ENCODE measurements at regions not wholly inside any gene's neighbourhood (a gene's known extent, or its start where the extent isn't known, plus 50 kb on each side); places are given as distances from the start of the nearest gene placed in this dataset.

GRCh38 chr3:155022896-155023295 is 57.2 kb upstream of the MME start:
- Mint-ChIP-seq H3K27ac (ENCODE audit: unreplicated experiment) (no peak overlapping the region), H3K4me1 (ENCODE audit: low read depth, unreplicated experiment) (peaks cover 7% of the 10 kb centered on the region), H3K27me3 (ENCODE audit: insufficient read depth, unreplicated experiment) (no peaks in the 10 kb centered on the region), H3K36me3 (ENCODE audit: insufficient read depth, unreplicated experiment) (no peaks in the 10 kb centered on the region), H3K9me3 (ENCODE audit: unreplicated experiment) (no peaks in the 10 kb centered on the region), H3K4me3 (ENCODE audit: unreplicated experiment) (no peak overlapping the region)
- no peaks in the 10 kb centered on the region for H3K27me3 ChIP-seq (replicated peaks; ENCODE audit: control insufficient read depth, insufficient read depth, low read length)
- POLR2A ChIA-PET, result no interaction called here
- H3K4me3 ChIP-seq (ENCODE audit: low read depth, low read length), result no peak overlapping the region
- BruUV-seq (replicated peaks), result no TSS peak
- intact Hi-C loops (cut with micrococcal nuclease; ENCODE audit: unreplicated experiment), result no loop called here
- no peaks in the 10 kb centered on the region for H3K36me3 ChIP-seq (ENCODE audit: control insufficient read depth, insufficient read depth, low read length)
- H3K9me3 ChIP-seq, result no peaks in the 10 kb centered on the region
- H3K4me1 ChIP-seq, result no peaks in the 10 kb centered on the region; the same call in 1 of the 2 replicates
- CTCF ChIA-PET, result no interaction called here
- DNase-seq, result no peak
- no peak for TF ChIP-seq CTCF (IDR thresholded peaks at IDR 0.05; ENCODE audit: insufficient read depth in 1 of 2, low read depth in 1 of 2, low read length in 1 of 2, severe bottlenecking in 1 of 2, unreplicated experiment in 1 of 2)

GRCh38 chr3:155019575-155019974 is 60.5 kb upstream of the MME start:
- Histone ChIP-seq H3K27me3 (replicated peaks; ENCODE audit: control insufficient read depth, insufficient read depth, low read length) (no peaks in the 10 kb centered on the region), H3K4me3 (ENCODE audit: low read depth, low read length) (no peak overlapping the region), H3K9me3 (no peaks in the 10 kb centered on the region; the same call in 1 of the 2 replicates), H3K36me3 (ENCODE audit: control insufficient read depth, insufficient read depth, low read length) (no peaks in the 10 kb centered on the region), H3K4me1 (no peaks in the 10 kb centered on the region; the same call in 1 of the 2 replicates)
- no peaks in the 10 kb centered on the region for H3K9me3 Mint-ChIP-seq (ENCODE audit: unreplicated experiment)
- H3K27ac Mint-ChIP-seq (ENCODE audit: unreplicated experiment), result no peak overlapping the region
- DNase-seq, result peak in 1 of 2 experiments; percentile 5
- H3K4me3 Mint-ChIP-seq (ENCODE audit: unreplicated experiment), result no peak overlapping the region
- no peak for TF ChIP-seq CTCF (IDR thresholded peaks at IDR 0.05; ENCODE audit: insufficient read depth in 1 of 2, low read depth in 1 of 2, low read length in 1 of 2, severe bottlenecking in 1 of 2, unreplicated experiment in 1 of 2)
- intact Hi-C loops (cut with micrococcal nuclease; ENCODE audit: unreplicated experiment), result no loop called here
- peaks cover 7% of the 10 kb centered on the region for H3K4me1 Mint-ChIP-seq (ENCODE audit: low read depth, unreplicated experiment)
- ChIA-PET CTCF (no interaction called here), POLR2A (no interaction called here)
- no peaks in the 10 kb centered on the region for H3K27me3 Mint-ChIP-seq (ENCODE audit: insufficient read depth, unreplicated experiment)
- no TSS peak for BruUV-seq (replicated peaks)
- H3K36me3 Mint-ChIP-seq (ENCODE audit: insufficient read depth, unreplicated experiment), result no peaks in the 10 kb centered on the region

GRCh38 chr3:155018621-155019330 is 61.3 kb upstream of the MME start:
- TF ChIP-seq CTCF (IDR thresholded peaks at IDR 0.05; ENCODE audit: insufficient read depth in 1 of 2, low read depth in 1 of 2, low read length in 1 of 2, severe bottlenecking in 1 of 2, unreplicated experiment in 1 of 2), result no peak
- intact Hi-C loops (cut with micrococcal nuclease; ENCODE audit: unreplicated experiment), result no loop called here
- Mint-ChIP-seq H3K4me3 (ENCODE audit: unreplicated experiment) (no peak overlapping the region), H3K27me3 (ENCODE audit: insufficient read depth, unreplicated experiment) (no peaks in the 10 kb centered on the region), H3K4me1 (ENCODE audit: low read depth, unreplicated experiment) (peaks cover 7% of the 10 kb centered on the region), H3K9me3 (ENCODE audit: unreplicated experiment) (no peaks in the 10 kb centered on the region), H3K27ac (ENCODE audit: unreplicated experiment) (no peak overlapping the region), H3K36me3 (ENCODE audit: insufficient read depth, unreplicated experiment) (no peaks in the 10 kb centered on the region)
- Histone ChIP-seq H3K4me1 (no peaks in the 10 kb centered on the region; the same call in 1 of the 2 replicates), H3K9me3 (no peaks in the 10 kb centered on the region; the same call in 1 of the 2 replicates), H3K4me3 (ENCODE audit: low read depth, low read length) (no peak overlapping the region), H3K36me3 (ENCODE audit: control insufficient read depth, insufficient read depth, low read length) (no peaks in the 10 kb centered on the region), H3K27me3 (replicated peaks; ENCODE audit: control insufficient read depth, insufficient read depth, low read length) (no peaks in the 10 kb centered on the region)
- POLR2A ChIA-PET, result no interaction called here
- no TSS peak for BruUV-seq (replicated peaks)
- CTCF ChIA-PET, result no interaction called here
- no peak for DNase-seq
